ENCODE measurements at regions not wholly inside any gene's neighbourhood (a gene's known extent, or its start where the extent isn't known, plus 50 kb on each side); places are given as distances from the start of the nearest gene placed in this dataset.

DNA sequence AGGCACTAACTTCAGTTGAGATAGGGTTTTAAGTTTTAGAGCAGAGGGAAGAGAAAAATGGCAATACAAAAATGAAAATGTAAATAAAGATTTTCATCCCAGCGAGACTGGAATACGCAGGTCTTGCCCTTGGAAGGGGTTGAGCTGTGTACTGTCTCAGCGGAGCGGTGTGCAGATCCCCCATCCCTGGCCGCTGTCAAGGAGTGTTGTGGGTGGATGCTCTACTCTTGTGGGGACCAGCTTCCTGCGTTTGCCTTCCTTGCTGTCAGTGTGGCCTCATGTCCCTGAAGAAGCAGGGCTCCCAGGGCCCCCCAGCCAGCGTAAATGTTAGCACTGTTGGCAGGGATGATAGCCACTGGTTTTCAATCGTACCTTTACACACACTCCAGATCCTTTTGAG is 249.7 kb upstream of the PITRM1 start:
- Histone ChIP-seq H3K4me2 (ENCODE audit: low read length) (no peak overlapping the region), H3K36me3 (ENCODE audit: low read depth, low read length) (no peaks in the 10 kb centered on the region), H3K79me2 (ENCODE audit: low read length) (no peaks in the 10 kb centered on the region), H3F3A (ENCODE audit: low read length, unreplicated experiment) (no peaks in the 10 kb centered on the region), H3K27ac (ENCODE audit: low read length) (no peak overlapping the region), H4K20me1 (ENCODE audit: low read length) (no peaks in the 10 kb centered on the region), H3K4me3 (ENCODE audit: low read length) (no peak overlapping the region), H3K9me3 (ENCODE audit: low read length) (no peaks in the 10 kb centered on the region), H2AFZ (ENCODE audit: low read length) (no peak overlapping the region), H3K9me2 (replicated peaks; ENCODE audit: low read length) (no peaks in the 10 kb centered on the region), H3K27me3 (ENCODE audit: low read length) (no peaks in the 10 kb centered on the region), H3K4me1 (ENCODE audit: insufficient read depth, low read length) (peaks cover 36% of the 10 kb centered on the region), H3K9ac (ENCODE audit: low read length) (no peak overlapping the region)
- ATAC-seq (no peak), DNase-seq (no peak)
- ChIA-PET CTCF (no interaction called here), POLR2A (ENCODE audit: unreplicated experiment) (no interaction called here)
- TF ChIP-seq EZH2phosphoT487 (IDR thresholded peaks at IDR 0.05; ENCODE audit: borderline replicate concordance, low read length) (no peak), EZH2 (IDR thresholded peaks at IDR 0.05; ENCODE audit: low read length, unreplicated experiment) (no peak)
- TF ChIP-seq, protein P1, sequence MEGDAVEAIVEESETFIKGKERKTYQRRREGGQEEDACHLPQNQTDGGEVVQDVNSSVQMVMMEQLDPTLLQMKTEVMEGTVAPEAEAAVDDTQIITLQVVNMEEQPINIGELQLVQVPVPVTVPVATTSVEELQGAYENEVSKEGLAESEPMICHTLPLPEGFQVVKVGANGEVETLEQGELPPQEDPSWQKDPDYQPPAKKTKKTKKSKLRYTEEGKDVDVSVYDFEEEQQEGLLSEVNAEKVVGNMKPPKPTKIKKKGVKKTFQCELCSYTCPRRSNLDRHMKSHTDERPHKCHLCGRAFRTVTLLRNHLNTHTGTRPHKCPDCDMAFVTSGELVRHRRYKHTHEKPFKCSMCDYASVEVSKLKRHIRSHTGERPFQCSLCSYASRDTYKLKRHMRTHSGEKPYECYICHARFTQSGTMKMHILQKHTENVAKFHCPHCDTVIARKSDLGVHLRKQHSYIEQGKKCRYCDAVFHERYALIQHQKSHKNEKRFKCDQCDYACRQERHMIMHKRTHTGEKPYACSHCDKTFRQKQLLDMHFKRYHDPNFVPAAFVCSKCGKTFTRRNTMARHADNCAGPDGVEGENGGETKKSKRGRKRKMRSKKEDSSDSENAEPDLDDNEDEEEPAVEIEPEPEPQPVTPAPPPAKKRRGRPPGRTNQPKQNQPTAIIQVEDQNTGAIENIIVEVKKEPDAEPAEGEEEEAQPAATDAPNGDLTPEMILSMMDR (conservative IDR thresholded peaks at IDR 0.05; ENCODE audit: low read depth, low read length) = no peak
- intact Hi-C loops (cut with micrococcal nuclease) = no loop called here
- no TSS peak for BruUV-seq (replicated peaks)

DNA sequence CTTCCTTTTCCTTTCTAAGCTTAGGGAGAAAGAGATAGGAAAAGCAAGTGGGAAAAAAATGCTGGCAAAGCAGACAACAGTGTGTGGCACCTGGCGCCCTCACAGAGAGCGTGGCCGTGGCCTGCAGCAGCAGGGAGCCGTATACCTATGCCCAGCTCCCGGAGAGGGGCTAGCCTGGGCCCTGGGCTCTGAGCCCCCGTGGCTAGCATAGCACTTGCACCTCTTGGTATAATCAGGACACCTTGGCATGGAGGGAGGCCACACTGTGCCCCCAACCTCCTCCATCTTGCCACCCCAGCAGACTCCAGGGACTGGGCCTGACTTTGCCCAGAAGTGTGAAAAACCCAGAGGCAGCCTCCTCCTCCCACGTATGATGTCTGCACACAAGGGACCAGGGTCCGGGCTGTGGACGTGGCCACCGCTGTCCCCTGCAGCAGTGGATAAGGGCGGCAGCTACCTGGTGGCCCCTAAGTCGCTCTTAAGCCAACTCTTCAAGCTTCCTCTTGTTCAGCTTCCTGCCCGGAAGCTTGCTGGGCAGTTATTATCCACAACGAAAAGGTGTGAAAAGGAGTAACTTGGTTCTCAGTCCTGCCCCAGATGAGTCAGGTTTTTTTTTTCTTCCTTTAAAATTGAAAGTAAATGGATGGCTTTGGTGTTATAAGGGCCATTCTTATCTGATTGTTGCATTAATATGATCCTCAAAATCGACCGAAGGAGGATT is 249.1 kb upstream of the PITRM1 start:
- CTCF ChIA-PET = no interaction called here
- no peaks in the 10 kb centered on the region for H3K9me3 ChIP-seq (ENCODE audit: low read length)
- no peak overlapping the region for H2AFZ ChIP-seq (ENCODE audit: low read length)
- TF ChIP-seq, protein P1 (conservative IDR thresholded peaks at IDR 0.05; ENCODE audit: low read depth, low read length) = no peak
- TF ChIP-seq EZH2 (IDR thresholded peaks at IDR 0.05; ENCODE audit: low read length, unreplicated experiment) = no peak
- H3K4me1 ChIP-seq (ENCODE audit: insufficient read depth, low read length) = peaks cover 30% of the 10 kb centered on the region
- intact Hi-C loops (cut with micrococcal nuclease) = no loop called here
- no peaks in the 10 kb centered on the region for H3K79me2 ChIP-seq (ENCODE audit: low read length)
- H3K27ac ChIP-seq (ENCODE audit: low read length) = no peak overlapping the region
- H3K4me3 ChIP-seq (ENCODE audit: low read length) = no peak overlapping the region
- H3K27me3 ChIP-seq (ENCODE audit: low read length) = no peaks in the 10 kb centered on the region
- no peaks in the 10 kb centered on the region for H4K20me1 ChIP-seq (ENCODE audit: low read length)
- H3K4me2 ChIP-seq (ENCODE audit: low read length) = no peak overlapping the region
- DNase-seq (no peak), ATAC-seq (no peak)
- no peaks in the 10 kb centered on the region for H3F3A ChIP-seq (ENCODE audit: low read length, unreplicated experiment)
- H3K36me3 ChIP-seq (ENCODE audit: low read depth, low read length) = no peaks in the 10 kb centered on the region
- no peaks in the 10 kb centered on the region for H3K9me2 ChIP-seq (replicated peaks; ENCODE audit: low read length)
- no TSS peak for BruUV-seq (replicated peaks)
- POLR2A ChIA-PET (ENCODE audit: unreplicated experiment) = no interaction called here
- no peak overlapping the region for H3K9ac ChIP-seq (ENCODE audit: low read length)

DNA sequence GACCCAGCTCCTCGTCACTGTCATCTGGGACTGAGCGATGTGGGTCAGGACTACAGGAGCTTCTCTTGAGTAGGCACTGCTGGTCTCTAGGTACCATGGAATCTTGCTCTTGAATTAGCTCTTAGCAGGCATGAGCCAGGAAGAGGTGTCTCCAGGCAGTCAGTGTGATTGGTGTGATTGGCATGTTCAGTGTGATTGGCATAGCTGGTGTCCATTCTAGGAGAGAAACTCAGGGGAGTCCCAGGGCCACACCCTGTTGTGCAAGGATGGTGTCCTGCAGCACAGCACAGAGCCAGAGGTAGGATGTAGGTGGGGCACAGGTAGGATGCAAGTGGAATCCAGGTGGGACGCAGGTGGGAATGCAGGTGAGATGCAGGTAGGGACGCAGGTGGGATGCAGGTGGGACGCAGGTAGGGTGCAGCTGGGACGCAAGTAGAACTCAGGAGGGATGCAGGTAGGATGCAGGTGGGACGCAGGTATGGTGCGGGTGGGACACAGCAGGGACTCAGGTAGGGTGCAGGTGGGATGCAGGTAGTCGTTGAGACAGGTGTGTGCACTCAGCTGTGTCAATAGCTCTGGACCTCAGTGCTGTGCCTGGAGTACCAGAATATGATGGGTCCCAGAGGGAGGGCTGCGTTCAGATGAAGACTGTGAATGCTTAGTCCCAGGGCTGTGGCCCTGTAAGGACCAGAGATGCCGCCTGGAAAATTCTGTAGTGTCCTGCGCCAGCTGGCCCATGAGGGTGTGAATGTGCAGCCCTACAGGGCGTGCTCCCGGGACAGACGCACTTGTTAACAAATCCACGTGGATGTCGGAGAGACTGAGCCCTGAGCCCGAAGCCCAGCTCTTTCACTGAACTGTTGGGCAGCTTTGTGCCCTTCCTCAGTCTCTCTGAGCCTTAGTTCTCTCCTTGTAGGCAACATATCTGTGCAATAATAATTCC is 248.2 kb upstream of the PITRM1 start:
- Histone ChIP-seq H3K4me2 (ENCODE audit: low read length) (no peak overlapping the region), H3K4me3 (ENCODE audit: low read length) (no peak overlapping the region), H3K27ac (ENCODE audit: low read length) (no peak overlapping the region), H3K9me2 (replicated peaks; ENCODE audit: low read length) (no peaks in the 10 kb centered on the region), H3K36me3 (ENCODE audit: low read depth, low read length) (no peaks in the 10 kb centered on the region), H3F3A (ENCODE audit: low read length, unreplicated experiment) (no peaks in the 10 kb centered on the region), H4K20me1 (ENCODE audit: low read length) (no peaks in the 10 kb centered on the region), H3K79me2 (ENCODE audit: low read length) (no peaks in the 10 kb centered on the region), H3K27me3 (ENCODE audit: low read length) (no peaks in the 10 kb centered on the region), H3K9ac (ENCODE audit: low read length) (no peak overlapping the region), H3K9me3 (ENCODE audit: low read length) (no peaks in the 10 kb centered on the region), H3K4me1 (ENCODE audit: insufficient read depth, low read length) (peaks cover 21% of the 10 kb centered on the region), H2AFZ (ENCODE audit: low read length) (no peak overlapping the region)
- DNase-seq (no peak), ATAC-seq (no peak)
- POLR2A ChIA-PET (ENCODE audit: unreplicated experiment) = no interaction called here
- intact Hi-C loops (cut with micrococcal nuclease) = no loop called here
- TF ChIP-seq EZH2phosphoT487 (IDR thresholded peaks at IDR 0.05; ENCODE audit: borderline replicate concordance, low read length) (no peak), EZH2 (IDR thresholded peaks at IDR 0.05; ENCODE audit: low read length, unreplicated experiment) (no peak)
- TF ChIP-seq, protein P1 (conservative IDR thresholded peaks at IDR 0.05; ENCODE audit: low read depth, low read length) = no peak
- no TSS peak for BruUV-seq (replicated peaks)
- CTCF ChIA-PET = no interaction called here

All from PC-3 (cell line).